ENCODE measurements at regions not wholly inside any gene's neighbourhood (a gene's known extent, or its start where the extent isn't known, plus 50 kb on each side); places are given as distances from the start of the nearest gene placed in this dataset.

DNA sequence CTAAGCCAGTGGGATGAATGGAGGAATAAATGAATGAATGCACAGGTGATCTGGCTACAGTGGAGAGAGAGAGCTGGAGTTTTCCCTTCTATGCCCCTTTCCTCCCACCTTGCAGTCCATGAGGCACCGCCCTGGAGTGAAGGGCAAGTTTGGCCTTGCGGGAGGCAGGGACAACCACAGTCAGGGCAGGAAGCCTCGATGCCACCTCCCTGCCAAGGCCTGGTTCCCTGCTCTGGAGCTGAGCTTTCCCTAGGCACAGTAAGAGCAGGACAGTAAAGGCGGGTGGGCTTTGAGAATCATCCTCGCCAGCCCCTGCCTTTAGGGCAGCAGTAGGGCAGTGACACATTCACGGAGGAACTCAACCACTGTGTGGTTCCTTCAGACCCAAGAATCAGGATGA lies 72.6 kb downstream of the RBFOX3 start:
- no peaks in the 10 kb centered on the region for H3F3A ChIP-seq (ENCODE audit: insufficient read depth, low read depth)
- no peak overlapping the region for H3K4me2 ChIP-seq
- no peaks in the 10 kb centered on the region for H3K36me3 ChIP-seq (ENCODE audit: low read depth)
- no peaks in the 10 kb centered on the region for H3K9me2 ChIP-seq (ENCODE audit: insufficient read depth)
- DNase-seq = no peak
- H3K79me2 ChIP-seq (ENCODE audit: low read depth) = no peaks in the 10 kb centered on the region
- no peak overlapping the region for H3K27ac ChIP-seq
- H3K27me3 ChIP-seq (ENCODE audit: insufficient read depth, low read depth) = peaks cover 97% of the 10 kb centered on the region
- no peak overlapping the region for H2AFZ ChIP-seq
- intact Hi-C loops (cut with micrococcal nuclease; ENCODE audit: unreplicated experiment) = no loop called here
- no peak overlapping the region for H3K4me3 ChIP-seq
- no peaks in the 10 kb centered on the region for H3K9me3 ChIP-seq (ENCODE audit: insufficient read depth, low read depth)
- POLR2A ChIA-PET (ENCODE audit: unreplicated experiment) = no interaction called here
- BruUV-seq (replicated peaks) = no TSS peak
- no peaks in the 10 kb centered on the region for H4K20me1 ChIP-seq (ENCODE audit: insufficient read depth)
- CTCF ChIA-PET = no interaction called here
- no peaks in the 10 kb centered on the region for H3K4me1 ChIP-seq (replicated peaks; ENCODE audit: insufficient read depth)
- no peak for TF ChIP-seq CTCF (conservative IDR thresholded peaks at IDR 0.05)
- no peak for TF ChIP-seq EZH2 (IDR thresholded peaks at IDR 0.05; ENCODE audit: low read depth)

- intact Hi-C loops (cut with micrococcal nuclease; ENCODE audit: unreplicated experiment) = no loop called here
- no peaks in the 10 kb centered on the region for H3K9me2 ChIP-seq (ENCODE audit: insufficient read depth)
- no peak overlapping the region for H2AFZ ChIP-seq
- POLR2A ChIA-PET (ENCODE audit: unreplicated experiment) = no interaction called here
- H3K36me3 ChIP-seq (ENCODE audit: low read depth) = no peaks in the 10 kb centered on the region
- no peak for DNase-seq
- TF ChIP-seq EZH2 (IDR thresholded peaks at IDR 0.05; ENCODE audit: low read depth) (no peak), CTCF (conservative IDR thresholded peaks at IDR 0.05) (no peak)
- no TSS peak for BruUV-seq (replicated peaks)
- H3K27ac ChIP-seq = no peak overlapping the region
- no peaks in the 10 kb centered on the region for H3K4me1 ChIP-seq (replicated peaks; ENCODE audit: insufficient read depth)
- peaks cover 98% of the 10 kb centered on the region for H3K27me3 ChIP-seq (ENCODE audit: insufficient read depth, low read depth)
- no peaks in the 10 kb centered on the region for H3K9me3 ChIP-seq (ENCODE audit: insufficient read depth, low read depth)
- H3K4me2 ChIP-seq = no peak overlapping the region
- no peaks in the 10 kb centered on the region for H3K79me2 ChIP-seq (ENCODE audit: low read depth)
- no peak overlapping the region for H3K4me3 ChIP-seq
- CTCF ChIA-PET = no interaction called here
- H3F3A ChIP-seq (ENCODE audit: insufficient read depth, low read depth) = no peaks in the 10 kb centered on the region
- H4K20me1 ChIP-seq (ENCODE audit: insufficient read depth) = no peaks in the 10 kb centered on the region
Observed at GRCh38 chr17:79537686-79538085, 73.2 kb downstream of the RBFOX3 start.

DNA sequence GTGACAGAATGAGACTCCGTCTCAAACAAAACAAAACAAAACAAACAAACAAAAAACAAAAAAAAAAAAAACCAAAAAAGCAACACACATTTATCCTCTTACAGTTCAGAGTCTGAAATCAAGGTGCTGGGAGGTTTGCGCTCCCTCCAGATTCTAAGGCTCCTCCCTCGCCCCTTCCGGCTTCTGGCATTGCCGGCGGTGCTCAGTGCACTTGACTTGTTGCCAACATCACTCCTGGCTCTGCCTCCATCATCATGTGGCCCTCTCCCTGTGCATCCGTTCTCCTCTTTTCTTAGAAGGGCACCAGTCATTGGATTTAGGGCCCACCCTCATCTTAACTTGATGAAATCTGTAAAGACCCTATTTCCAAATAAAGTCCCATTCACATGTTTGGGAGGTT lies 73.8 kb downstream of the RBFOX3 start:
- Histone ChIP-seq H2AFZ (no peak overlapping the region), H3K9me3 (ENCODE audit: insufficient read depth, low read depth) (no peaks in the 10 kb centered on the region), H3K9me2 (ENCODE audit: insufficient read depth) (no peaks in the 10 kb centered on the region), H3K36me3 (ENCODE audit: low read depth) (no peaks in the 10 kb centered on the region), H3K4me1 (replicated peaks; ENCODE audit: insufficient read depth) (no peaks in the 10 kb centered on the region), H4K20me1 (ENCODE audit: insufficient read depth) (no peaks in the 10 kb centered on the region), H3K79me2 (ENCODE audit: low read depth) (no peaks in the 10 kb centered on the region), H3K27ac (no peak overlapping the region), H3K27me3 (ENCODE audit: insufficient read depth, low read depth) (peaks cover 99% of the 10 kb centered on the region), H3F3A (ENCODE audit: insufficient read depth, low read depth) (no peaks in the 10 kb centered on the region), H3K4me3 (no peak overlapping the region), H3K4me2 (no peak overlapping the region)
- intact Hi-C loops (cut with micrococcal nuclease; ENCODE audit: unreplicated experiment) = no loop called here
- no peak for TF ChIP-seq EZH2 (IDR thresholded peaks at IDR 0.05; ENCODE audit: low read depth)
- TF ChIP-seq CTCF (conservative IDR thresholded peaks at IDR 0.05) = no peak
- BruUV-seq (replicated peaks) = no TSS peak
- CTCF ChIA-PET = no interaction called here
- POLR2A ChIA-PET (ENCODE audit: unreplicated experiment) = no interaction called here
- DNase-seq = no peak
